GM19193 (cell line): ENCODE measurements at regions not wholly inside any gene's neighbourhood (a gene's known extent, or its start where the extent isn't known, plus 50 kb on each side); places are given as distances from the start of the nearest gene placed in this dataset.

Source experiments
- POLR2A ChIP-seq: IDR thresholded peaks from 4 replicates; pipeline ENCODE4 v1.6.1; 2011; ENCODE audit not compliant: insufficient read depth, insufficient read length; ENCODE audit errors: extremely low read depth

DNA sequence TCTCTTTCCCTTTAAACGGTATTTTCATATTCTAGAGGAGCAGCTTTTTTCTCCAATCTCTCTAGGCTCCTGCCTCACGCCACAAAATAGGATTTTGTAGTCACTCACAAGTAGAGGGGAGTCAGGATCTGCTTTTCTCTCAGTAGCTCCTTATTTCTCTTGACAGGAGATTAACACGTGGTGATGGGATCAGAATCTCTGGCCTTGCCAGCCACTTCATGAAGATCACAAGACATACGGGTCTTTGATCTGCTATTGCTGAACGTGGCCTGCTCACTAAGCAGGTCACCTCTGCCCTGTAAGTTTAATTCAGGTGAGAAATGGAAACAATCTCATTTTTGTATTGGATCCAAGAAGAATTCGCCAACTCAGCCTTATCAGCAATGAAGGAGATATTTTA is 257.5 kb downstream of the DIRAS2 start:
- no peak for TF ChIP-seq POLR2A

DNA sequence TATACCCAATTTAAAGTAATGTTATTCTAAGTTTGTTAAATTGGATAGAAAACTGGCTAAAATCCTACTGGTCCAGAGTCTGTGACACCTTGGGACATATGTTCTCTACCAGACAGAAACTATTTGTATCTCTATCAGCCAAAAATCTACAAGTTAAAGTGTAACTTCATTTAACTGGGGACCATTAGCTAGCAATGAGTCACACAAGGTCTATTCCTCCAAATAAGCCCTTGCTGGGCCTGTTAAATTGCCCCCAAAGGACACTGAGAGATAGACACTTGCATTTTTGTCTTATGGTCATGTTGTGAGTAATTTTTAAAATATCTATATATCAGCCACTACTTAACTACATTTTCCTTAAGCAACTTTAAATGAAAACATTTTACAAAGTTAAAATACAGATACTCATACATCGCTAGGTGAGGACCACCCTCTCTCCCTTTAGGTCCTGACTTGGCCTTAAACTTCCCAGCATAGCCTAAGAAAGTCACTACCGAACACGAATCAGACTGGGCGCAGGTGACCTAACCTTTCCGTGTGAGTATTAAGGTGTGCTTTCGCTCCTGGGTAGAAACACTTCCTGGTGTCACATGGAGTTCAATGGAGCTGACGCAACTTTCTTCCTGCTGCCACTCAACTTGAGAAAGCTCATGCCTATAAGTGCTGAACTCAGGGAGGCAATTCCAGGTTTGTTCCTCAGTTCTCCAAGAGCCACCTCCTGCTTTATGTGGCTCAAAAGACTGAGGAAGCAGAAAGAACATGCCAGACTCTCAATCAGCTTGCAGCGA is 249.1 kb downstream of the DIRAS2 start:
- TF ChIP-seq POLR2A: no peak

DNA sequence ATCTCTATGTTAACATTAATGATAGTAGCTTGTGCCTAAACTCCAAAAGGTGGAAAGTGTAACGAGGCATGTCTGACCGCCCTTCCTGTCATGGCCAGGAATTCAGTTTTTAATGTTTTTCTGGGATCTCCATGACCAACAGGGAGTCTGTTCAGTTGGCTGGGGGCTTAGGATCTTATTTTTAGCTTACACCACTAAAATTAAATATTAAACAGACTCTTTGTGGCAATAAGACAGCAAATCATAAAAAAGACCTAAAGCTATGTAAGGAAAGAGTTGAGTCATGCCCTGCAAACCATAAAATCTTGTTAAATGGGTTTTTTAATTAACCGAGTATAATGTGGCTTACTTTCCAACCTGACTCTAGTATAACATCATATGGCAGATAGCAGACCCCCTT is 247.8 kb downstream of the DIRAS2 start:
- TF ChIP-seq POLR2A: no peak

DNA sequence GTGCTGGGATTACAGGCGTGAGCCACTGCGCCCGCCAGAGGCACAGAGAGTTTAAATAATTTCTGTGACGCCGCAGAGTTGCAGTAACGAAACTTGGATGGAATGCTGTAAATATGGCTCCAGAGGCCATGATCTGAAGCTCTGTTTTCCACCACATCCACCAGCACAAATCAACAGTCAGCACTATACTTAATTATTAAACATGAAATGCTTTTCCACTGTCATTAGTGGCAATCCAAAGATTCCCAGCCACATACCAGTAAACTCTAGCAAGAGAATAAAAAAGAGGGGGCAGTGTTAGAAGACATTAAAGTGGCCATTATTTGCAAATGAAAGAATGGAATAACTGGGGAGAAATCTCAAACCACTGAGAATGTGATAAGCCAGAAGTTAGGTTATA is 242.5 kb downstream of the DIRAS2 start:
- TF ChIP-seq POLR2A: no peak

- no peak for TF ChIP-seq POLR2A
Measured at GRCh38 chr9:90408659-90409058, 234.0 kb downstream of the DIRAS2 start.

DNA sequence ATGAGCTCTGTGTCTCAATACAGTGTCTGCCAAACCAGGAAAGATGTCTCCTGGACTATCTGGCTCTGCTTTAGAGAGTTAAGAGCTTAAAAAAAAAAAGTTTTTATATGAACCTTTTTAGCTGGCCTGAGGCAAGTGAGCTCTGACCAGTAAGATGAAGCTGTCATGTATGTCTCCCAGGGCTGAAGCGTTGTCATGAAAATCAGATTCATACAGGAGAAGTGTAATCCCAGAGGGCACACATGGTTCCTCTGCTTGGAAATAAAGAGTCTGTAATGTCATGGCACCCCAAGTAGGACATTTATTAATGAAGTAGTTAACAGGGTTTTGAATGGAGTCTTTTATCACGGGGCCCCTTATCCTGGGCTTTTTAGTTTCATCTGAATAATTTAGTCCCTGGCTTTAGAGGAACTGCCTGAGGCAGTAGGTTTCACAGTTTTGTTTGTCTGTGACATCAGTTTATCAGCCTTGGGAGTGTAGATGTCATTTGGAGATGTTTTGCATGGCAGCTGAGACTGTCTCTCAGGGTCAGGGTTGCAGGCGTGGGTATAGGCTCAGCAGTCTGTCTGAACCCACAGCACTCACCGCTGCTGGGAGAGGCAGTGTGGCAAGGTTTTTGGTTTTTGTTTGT is 223.3 kb downstream of the DIRAS2 start:
- TF ChIP-seq POLR2A: no peak

GRCh38 chr9:90420211-90420610 is 222.4 kb downstream of the DIRAS2 start:
- TF ChIP-seq POLR2A: no peak

DNA sequence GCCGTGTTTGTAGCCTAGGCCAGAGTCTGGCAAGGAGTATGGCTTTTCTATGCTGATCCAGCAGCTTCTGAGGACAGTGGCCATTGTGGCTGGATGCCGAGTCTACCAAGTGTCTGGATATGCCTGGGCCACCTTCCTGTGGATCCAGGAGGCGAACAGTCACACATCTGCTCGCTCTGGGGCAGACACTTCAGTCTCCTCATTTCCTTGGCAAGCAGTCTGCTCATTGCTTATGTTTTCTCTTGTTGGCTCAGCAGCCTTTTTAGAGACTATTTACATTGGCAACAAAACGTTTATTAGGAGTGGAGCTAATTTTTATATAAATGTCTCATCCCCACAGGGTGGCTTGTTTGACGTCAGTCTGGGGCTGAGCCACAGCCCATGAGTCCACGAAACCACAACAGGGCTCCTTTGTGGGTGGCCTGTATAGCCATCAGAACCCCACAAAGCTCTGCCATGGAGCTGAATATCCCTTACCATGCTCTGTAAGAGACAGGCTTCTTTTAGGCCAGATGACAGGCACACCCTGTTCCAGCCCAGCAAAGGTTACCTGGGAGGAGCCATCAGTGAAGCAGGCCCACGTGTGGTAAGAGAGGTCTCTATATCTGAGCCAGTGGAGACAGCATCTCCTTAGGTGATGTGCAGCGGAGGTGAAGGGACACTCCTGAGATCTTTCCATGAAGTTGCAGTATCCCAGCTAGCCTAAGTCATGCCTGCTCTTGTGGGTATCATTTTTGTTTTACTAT is 221.7 kb downstream of the DIRAS2 start:
- TF ChIP-seq POLR2A: no peak

DNA sequence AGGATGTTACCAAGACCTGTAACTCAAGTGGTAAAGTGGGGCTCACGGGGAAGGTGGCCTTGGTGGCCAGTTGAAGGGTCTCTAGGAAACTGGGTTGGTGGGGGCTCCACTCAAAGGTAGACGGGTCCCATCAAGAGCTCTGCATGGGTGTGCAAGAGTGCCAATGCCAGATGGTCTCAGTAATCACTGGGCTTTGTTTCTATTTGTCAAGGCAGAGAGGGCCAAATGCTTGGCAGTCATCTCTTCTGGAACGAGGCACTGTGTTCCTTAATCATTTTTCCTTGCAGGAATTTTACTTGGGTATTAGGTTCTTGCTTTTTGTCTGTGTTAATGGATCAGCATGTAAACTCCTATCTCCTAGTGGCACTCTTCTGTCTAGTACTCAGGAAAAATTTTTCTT is 220.8 kb downstream of the DIRAS2 start:
- no peak for TF ChIP-seq POLR2A

GRCh38 chr9:90423661-90424193 is 218.9 kb downstream of the DIRAS2 start:
- TF ChIP-seq POLR2A: no peak

GRCh38 chr9:90428517-90428916 is 214.1 kb downstream of the DIRAS2 start:
- no peak for TF ChIP-seq POLR2A

DNA sequence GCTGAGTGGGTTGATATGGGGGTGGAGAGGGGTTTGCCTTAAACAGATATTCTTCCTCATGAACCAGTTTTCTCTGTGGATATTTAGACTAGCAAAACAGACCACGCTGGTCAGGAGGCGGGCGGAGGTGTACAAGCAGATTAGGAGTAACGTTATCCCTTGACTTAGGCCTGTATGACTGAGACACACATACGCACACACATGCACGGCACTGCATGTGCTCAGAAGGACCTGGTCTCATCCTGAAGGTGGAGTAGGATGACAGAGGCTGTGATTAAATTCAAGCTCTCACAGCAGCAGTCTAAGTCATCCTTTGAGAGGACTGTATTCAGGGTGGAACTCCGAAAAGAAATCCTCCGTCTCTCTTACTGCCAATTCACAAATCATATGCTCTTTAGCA is 209.7 kb downstream of the DIRAS2 start:
- no peak for TF ChIP-seq POLR2A

GRCh38 chr9:90433398-90433941 is 209.2 kb downstream of the DIRAS2 start:
- no peak for TF ChIP-seq POLR2A

- TF ChIP-seq POLR2A: no peak
Measured at GRCh38 chr9:90441814-90442213, 200.8 kb downstream of the DIRAS2 start.

DNA sequence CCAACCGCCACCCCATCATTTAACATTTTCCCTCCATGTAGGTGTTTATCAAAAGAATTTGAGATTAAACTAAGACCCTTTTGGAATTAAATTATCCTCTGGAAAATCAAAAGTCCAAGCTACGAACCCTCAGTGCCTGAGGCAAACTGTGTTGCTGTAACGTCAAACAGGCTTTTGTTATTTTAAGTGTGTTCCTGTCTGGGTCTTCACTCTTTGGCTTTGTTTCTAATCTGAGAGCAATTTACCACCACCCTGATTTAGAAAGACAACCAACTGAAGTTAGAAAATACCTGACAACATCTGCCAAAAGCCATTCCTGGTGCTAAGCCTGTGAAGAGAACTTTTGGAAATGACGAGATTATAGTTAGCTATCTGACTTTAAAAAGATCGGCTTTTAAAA is 199.9 kb downstream of the DIRAS2 start:
- no peak for TF ChIP-seq POLR2A
